OCI-LY1 (cell line): ENCODE measurements at regions not wholly inside any gene's neighbourhood (a gene's known extent, or its start where the extent isn't known, plus 50 kb on each side); places are given as distances from the start of the nearest gene placed in this dataset.

ENCODE experiments used
- H2AFZ ChIP-seq: fragments of 200-600 bp; sonication (generic), shearing (Covaris generic); 2 replicates; pipeline ENCODE4 v1.6.0; 2014; ENCODE audit warnings: antibody characterized with exemption, mild to moderate bottlenecking, low read length
- H3F3A ChIP-seq: fragments of 200-600 bp; sonication (generic), shearing (Covaris generic); 2 replicates; pipeline ENCODE4 v1.6.0; 2014; ENCODE audit warnings: mild to moderate bottlenecking, antibody characterized with exemption, low read length, moderate library complexity; ENCODE audit not compliant: insufficient read depth
- H3K27ac ChIP-seq: fragments of 200-600 bp; sonication (generic); 2 replicates; pipeline ENCODE4 v1.5.1; 2014; ENCODE audit warnings: low read length, mixed run types, mild to moderate bottlenecking, low read depth; ENCODE audit not compliant: poor library complexity, severe bottlenecking
- H3K27me3 ChIP-seq: fragments of 200-600 bp; sonication (generic); 2 replicates; pipeline ENCODE4 v1.6.0; 2014; ENCODE audit warnings: antibody characterized with exemption, mild to moderate bottlenecking, low read length, moderate library complexity; ENCODE audit not compliant: insufficient read depth
- H3K36me3 ChIP-seq: fragments of 200-600 bp; sonication (generic); 2 replicates; pipeline ENCODE4 v1.6.1; 2014; ENCODE audit warnings: mild to moderate bottlenecking, antibody characterized with exemption, low read length, moderate library complexity, mixed read lengths; ENCODE audit not compliant: insufficient read depth
- H3K4me1 ChIP-seq: fragments of 200-600 bp; sonication (generic); 2 replicates; pipeline ENCODE4 v1.5.1; 2014; ENCODE audit warnings: mild to moderate bottlenecking, low read length, moderate library complexity; ENCODE audit not compliant: insufficient read depth, severe bottlenecking
- H3K4me2 ChIP-seq: fragments of 200-600 bp; sonication (generic), shearing (Covaris generic); 2 replicates; pipeline ENCODE4 v1.6.1; 2014; ENCODE audit warnings: low read length
- H3K4me3 ChIP-seq: fragments of 200-600 bp; sonication (generic); 2 replicates; pipeline ENCODE4 v1.5.1; 2014; ENCODE audit warnings: low read length, low read depth, mild to moderate bottlenecking, mixed read lengths; ENCODE audit not compliant: poor library complexity, severe bottlenecking
- H3K79me2 ChIP-seq: fragments of 200-600 bp; shearing (Covaris generic); 2 replicates; pipeline ENCODE4 v1.6.1; 2016; ENCODE audit warnings: mixed run types, low read length, mixed read lengths; ENCODE audit not compliant: insufficient read depth
- H3K9ac ChIP-seq: fragments of 200-600 bp; sonication (generic), shearing (Covaris generic); 2 replicates; pipeline ENCODE4 v1.6.1; 2014; ENCODE audit warnings: mild to moderate bottlenecking, low read length, mixed read lengths
- H3K9me2 ChIP-seq: fragments of 200-600 bp; sonication (generic), shearing (Covaris generic); 2 replicates; pipeline ENCODE4 v1.6.1; 2014; ENCODE audit warnings: low read depth, mild to moderate bottlenecking, low read length, mixed read lengths
- H3K9me3 ChIP-seq: fragments of 200-600 bp; shearing (Covaris generic); 2 replicates; pipeline ENCODE4 v1.6.1; 2014; ENCODE audit warnings: low read length, mixed read lengths
- H4K20me1 ChIP-seq: fragments of 200-600 bp; sonication (generic), shearing (Covaris generic); 2 replicates; pipeline ENCODE4 v1.6.0; 2016; ENCODE audit warnings: mild to moderate bottlenecking, low read length; ENCODE audit not compliant: insufficient read depth
- TF ChIP-seq, protein P1 (sequence below): fragments of 200-600 bp; sonication (generic), shearing (Covaris generic); IDR thresholded peaks from 2 replicates; pipeline ENCODE4 v1.5.1; 2017; ENCODE audit warnings: mild to moderate bottlenecking, antibody characterized with exemption, low read length, moderate library complexity, mixed read lengths

DNA sequence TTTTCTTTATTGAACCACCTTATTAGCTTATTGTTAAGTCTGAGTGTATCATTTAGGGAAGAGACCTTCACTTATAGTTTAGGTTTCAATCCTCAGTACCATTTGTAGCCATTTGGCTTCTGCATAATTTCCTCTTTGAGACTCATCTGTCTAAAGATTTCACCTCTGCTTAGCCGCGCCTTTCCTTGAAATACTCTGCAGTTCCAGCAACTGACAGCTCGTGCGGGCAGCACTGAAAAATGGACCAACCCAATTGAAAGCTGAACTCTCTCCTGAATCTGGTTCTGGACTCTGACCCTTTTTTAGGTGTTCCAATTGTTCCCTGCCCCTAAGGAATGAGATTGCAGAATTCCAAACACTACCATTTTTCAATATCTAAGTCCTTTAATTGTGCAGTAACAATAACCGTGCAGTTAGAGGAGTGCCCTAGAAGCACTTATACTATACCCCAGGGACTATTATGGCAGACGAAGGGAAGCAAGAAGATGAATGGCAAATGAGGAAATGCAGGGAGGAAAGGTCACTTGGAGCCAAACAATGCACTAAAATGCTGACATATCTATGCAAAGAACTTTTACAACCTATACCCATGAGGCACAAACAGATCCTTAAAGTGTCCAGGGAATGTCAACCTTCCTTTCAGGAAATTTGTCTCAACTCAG is 50.1 kb upstream of the PDE4D start:
- no peak overlapping the region for H3K4me2 ChIP-seq
- H3K79me2 ChIP-seq: no peaks in the 10 kb centered on the region
- H3K27ac ChIP-seq: no peak overlapping the region
- H3K4me3 ChIP-seq: no peak overlapping the region
- TF ChIP-seq, protein P1, sequence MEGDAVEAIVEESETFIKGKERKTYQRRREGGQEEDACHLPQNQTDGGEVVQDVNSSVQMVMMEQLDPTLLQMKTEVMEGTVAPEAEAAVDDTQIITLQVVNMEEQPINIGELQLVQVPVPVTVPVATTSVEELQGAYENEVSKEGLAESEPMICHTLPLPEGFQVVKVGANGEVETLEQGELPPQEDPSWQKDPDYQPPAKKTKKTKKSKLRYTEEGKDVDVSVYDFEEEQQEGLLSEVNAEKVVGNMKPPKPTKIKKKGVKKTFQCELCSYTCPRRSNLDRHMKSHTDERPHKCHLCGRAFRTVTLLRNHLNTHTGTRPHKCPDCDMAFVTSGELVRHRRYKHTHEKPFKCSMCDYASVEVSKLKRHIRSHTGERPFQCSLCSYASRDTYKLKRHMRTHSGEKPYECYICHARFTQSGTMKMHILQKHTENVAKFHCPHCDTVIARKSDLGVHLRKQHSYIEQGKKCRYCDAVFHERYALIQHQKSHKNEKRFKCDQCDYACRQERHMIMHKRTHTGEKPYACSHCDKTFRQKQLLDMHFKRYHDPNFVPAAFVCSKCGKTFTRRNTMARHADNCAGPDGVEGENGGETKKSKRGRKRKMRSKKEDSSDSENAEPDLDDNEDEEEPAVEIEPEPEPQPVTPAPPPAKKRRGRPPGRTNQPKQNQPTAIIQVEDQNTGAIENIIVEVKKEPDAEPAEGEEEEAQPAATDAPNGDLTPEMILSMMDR: no peak
- no peaks in the 10 kb centered on the region for H4K20me1 ChIP-seq
- no peaks in the 10 kb centered on the region for H3K9me3 ChIP-seq
- no peaks in the 10 kb centered on the region for H3K36me3 ChIP-seq
- H3K27me3 ChIP-seq: no peaks in the 10 kb centered on the region
- H3F3A ChIP-seq: no peaks in the 10 kb centered on the region
- no peak overlapping the region for H2AFZ ChIP-seq
- no peaks in the 10 kb centered on the region for H3K9me2 ChIP-seq
- no peak overlapping the region for H3K9ac ChIP-seq
- no peaks in the 10 kb centered on the region for H3K4me1 ChIP-seq
